Caki2 (cell line): ENCODE measurements at regions not wholly inside any gene's neighbourhood (a gene's known extent, or its start where the extent isn't known, plus 50 kb on each side); places are given as distances from the start of the nearest gene placed in this dataset.
"Not testable (repeated sequence)": the region's sequence is repeated elsewhere in the genome, so short reads cannot be mapped to it uniquely, and the experiment has no call there.

Source experiments
- DNase-seq: peaks from one replicate; pipeline ENCODE4 v3.0.0-alpha.2; 2015; ENCODE audit warnings: low read depth
- in situ Hi-C: cut with HindIII; loops from 2 replicates; pipeline ENCODE4 v1.10.0; 2016; ENCODE audit warnings: low sequenced_read_pairs, low pct_unique_long_range_greater_than_20kb, mixed read lengths

DNA sequence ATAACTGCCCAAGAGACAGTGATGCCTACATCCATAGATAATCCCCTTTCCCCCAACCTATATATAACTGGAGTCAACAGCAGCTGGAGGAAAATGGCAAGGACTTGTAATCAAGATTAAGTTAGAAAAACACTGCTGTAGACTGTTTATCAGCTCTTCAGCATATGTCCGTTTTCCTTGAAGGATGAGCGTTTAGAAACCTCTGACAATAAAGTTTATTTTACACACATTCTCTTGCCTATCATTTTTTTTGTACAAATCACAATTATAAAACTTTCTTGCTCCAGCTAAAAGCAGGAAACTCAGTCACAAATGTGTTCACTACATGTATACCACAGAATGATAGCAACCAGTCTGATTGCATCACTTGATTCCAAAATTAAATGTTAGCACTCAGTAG is 50.8 kb downstream of the PPIAL4G start:
- DNase-seq, in situ Hi-C loops: not testable (repeated sequence)

DNA sequence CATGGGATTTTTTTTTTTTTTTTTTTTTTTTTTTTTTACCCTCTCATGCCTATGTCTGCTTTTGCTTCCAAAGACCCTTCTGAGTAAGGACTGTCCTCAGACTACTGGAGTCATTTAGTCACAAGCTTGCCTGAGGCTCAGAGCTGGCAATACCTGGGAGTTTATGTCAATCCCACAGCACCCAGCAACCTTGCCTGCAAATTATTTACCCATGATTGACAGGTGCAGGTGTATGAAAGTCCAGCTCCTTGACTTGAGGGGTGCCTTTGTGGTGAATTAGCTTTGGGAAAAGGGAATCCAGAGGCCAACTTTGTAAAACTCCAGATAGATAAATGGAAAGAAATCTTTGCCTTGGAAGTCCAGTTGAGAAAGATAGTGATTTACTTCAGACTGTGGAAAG is 53.2 kb downstream of the PPIAL4G start:
- DNase-seq, in situ Hi-C loops: not testable (repeated sequence)

DNA sequence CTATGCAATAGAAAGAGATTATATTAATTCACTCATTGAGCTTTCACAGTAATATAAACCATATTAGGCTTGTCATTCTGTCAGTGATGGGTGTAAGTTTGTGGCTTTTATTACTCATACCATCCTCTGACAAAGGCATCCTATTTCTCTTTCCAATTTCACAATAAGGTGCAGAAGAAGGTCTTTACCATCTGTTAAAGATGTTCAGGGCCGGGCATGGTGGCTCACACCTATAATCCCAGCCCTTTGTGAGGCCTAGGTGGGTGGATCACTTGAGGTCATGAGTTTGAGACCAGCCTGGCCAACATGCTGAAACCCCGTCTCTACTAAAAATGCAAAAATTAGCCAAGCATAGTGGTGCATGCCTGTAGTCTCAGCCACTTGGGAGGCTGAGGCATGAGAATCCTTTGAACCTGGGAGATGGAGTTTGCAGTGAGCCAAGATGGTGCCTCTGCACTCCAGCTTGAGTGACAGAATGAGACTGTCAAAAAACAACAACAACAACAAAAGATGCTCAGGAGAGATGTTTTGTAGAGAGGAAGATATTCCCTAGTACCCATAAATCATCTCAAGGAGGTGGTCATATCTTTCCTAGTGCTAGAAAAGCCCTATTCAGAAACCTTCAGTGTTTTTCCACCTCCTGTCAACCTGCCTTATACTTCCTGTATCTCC is 56.0 kb downstream of the PPIAL4G start:
- in situ Hi-C loops, DNase-seq: not testable (repeated sequence)

DNA sequence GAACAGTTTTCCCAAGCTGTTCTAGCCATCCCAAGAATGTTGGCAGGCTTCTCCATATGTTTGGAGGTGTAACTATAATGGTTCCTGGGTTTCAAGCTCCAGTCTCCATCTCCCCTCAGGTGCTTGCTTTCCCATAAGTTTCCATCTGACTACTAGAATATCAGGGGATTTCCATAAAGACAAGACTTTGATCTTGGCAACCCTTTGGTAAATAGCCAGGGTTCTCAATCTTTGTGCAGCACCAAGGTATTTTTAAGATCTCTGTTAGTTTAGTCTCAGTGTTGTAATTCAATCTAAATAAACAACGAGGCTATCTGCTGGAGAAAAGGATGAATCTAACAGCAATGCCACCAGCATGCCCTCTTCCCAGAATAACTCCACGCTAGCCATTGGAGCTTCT is 56.7 kb downstream of the PPIAL4G start:
- in situ Hi-C loops, DNase-seq: not testable (repeated sequence)

DNA sequence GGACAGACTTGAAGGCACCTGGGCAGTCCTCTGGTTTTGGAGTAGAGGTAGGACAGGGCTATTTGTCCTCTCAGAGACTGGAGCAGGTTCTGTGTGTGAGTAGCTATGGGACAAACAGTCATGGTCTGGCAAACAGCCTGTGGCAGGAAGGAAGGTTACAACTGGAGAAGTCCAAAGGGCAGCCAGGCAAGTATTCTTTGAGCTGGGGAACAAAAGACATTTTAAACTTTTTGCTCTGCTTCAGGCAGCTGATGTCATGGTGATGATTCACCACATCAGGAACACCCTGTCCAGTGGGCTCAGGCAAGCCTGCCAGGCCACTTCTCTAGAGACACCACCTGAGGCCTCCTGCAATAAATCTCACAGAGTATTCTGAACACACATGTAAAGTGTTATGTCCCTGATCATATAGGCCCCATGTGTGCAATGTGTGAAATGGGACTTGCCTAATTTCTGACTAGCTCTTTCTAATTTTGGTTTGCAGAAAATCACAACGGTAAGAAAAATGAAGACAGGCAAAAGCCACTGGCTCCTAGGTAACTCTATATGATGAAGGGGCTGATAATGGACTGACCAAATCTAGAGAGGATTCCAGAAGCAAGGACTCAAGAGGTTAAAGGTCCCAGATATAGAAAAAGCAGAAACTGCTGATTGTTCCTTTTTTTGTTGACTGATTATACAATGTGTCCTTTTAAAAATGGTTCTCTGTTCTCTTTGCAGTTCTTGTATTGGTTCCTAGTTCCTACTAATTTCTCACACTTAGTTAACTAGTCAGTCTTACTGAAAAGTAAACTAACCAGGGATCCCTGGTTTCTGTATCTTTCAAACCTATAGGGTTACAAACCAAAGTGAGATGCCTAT is 58.7 kb downstream of the PPIAL4G start:
- in situ Hi-C loops: not testable (repeated sequence)
- peak; percentile 75 for DNase-seq

DNA sequence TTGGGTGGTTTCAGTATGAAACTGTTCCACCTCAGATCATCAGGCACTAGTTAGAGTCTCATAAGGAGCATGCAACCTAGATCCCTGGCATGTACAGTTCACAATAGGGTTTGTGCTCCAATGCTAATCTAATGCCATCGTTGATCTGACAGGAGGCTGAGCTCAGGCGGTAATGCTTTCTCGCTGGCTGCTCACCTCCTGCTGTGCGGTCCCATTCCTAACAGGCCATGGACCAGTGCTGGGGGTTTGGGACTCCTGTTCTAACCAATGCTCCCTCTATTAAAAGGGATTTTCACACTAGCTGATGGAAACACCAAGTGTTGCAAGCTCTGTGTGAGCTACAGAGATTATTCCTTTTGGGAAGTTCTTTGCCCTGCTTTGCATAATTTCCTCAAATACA is 60.2 kb downstream of the PPIAL4G start:
- DNase-seq, in situ Hi-C loops: not testable (repeated sequence)

DNA sequence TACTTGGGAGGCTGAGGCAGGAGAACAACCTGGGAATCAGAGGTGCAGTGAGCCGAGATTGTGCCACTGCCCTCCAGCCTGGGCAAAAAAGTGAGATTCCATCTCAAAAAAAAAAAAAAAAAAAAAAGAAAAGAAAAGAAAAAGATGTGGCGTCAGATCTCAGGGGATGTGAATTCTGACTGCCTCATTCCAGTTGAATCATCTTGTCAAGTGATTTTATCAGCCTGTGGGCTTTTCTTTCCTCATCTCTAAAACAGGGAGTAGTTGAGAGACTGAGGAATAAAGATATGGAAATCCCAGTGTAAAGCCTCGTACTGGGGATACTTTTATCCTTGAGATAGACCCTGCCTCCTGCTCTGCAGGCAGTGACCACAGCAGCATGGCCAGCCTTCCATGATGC is 65.9 kb downstream of the PPIAL4G start:
- in situ Hi-C loops, DNase-seq: not testable (repeated sequence)

DNA sequence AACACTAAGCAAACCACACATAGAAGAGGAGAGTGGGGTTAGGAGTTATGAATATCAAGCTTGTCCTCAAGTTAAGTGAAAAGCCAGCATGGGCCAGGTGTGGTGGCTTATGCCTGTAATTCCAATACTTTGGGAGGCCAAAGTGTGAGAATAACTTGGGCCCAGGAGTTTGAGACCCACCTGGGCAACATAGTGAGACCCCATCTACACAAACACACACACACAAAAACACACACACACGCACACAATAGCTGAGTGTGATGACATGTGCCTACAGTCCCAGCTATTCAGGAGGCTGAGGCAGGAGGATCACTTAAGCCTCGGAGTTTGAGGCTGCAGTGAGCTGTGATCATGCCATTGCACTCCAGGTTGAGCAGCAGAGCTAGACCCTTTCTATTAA is 69.7 kb downstream of the PPIAL4G start:
- in situ Hi-C loops, DNase-seq: not testable (repeated sequence)

DNA sequence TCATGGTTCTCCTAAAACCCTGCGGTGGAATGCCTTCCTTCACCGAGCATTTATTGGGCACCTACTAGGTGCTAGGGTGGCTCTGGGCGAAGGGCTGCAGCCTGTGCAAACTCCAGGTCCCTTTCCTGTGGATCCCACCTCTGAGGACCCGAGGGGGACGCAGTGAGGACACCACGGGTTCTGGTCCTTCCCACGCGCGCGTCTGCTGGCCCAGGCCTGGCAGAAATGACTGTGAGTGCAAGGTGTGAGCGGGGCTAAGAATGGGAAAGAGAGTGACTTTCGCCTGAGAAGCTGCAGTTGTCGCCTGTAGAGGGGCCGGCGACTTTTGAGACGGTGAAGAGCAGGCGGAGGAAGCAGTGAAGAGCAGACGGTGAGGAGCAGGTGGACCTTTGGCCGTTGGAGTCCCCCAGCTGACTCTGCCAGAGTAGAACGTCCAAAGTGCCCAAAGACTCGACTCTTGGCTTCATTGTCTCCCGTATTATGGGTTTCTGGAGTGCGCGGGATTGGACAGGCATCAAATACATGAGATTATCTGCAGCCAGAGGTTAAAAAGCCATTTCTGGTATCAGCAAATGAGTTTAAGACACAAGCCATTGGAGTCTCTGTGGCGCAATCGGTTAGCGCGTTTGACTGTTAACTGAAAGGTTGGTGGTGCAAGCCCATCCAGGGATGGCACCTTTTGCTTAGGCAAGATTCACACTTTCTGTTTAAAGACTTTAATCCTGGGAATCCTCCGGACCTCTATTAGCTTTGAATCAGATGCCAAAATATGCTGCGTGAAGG is 78.1 kb downstream of the PPIAL4G start:
- in situ Hi-C loops, DNase-seq: not testable (repeated sequence)

DNA sequence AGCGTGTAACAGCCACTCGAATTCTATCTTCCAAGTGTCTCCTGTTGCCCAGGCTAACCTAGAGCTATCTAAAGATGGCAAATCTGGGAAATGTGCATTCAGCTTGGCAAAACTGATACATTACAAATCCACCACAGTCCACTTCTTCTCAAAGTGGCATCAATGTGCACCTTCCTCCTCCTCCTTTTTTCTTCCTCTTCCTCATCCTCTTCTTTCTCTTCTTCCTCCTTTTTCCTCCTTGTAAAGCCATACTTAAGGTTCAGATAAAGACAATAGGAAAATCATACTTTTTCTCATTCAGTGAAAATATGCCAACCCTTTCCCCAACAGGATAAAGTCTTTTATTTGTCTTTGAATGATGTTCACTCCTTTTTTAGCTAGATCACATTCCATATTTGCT is 79.2 kb downstream of the PPIAL4G start:
- in situ Hi-C loops, DNase-seq: not testable (repeated sequence)

DNA sequence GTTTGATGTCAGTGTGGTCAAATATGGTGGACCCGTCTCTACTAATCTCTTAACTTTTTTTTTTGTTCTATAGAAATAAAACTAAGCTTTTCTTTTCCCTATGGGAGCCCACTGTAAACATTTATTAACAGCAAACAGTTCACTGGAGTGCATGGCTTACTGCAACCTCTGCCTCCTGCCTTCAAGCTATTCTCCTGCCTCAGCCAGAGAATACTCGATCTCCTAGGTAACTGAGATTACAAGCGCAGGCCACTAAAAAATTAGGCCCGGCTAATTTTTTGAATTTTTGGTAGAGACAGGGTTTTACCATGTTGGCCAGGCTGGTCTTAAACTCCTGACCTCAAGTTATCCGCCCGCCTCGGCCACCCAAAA is 80.0 kb downstream of the PPIAL4G start:
- in situ Hi-C loops: not testable (repeated sequence)

DNA sequence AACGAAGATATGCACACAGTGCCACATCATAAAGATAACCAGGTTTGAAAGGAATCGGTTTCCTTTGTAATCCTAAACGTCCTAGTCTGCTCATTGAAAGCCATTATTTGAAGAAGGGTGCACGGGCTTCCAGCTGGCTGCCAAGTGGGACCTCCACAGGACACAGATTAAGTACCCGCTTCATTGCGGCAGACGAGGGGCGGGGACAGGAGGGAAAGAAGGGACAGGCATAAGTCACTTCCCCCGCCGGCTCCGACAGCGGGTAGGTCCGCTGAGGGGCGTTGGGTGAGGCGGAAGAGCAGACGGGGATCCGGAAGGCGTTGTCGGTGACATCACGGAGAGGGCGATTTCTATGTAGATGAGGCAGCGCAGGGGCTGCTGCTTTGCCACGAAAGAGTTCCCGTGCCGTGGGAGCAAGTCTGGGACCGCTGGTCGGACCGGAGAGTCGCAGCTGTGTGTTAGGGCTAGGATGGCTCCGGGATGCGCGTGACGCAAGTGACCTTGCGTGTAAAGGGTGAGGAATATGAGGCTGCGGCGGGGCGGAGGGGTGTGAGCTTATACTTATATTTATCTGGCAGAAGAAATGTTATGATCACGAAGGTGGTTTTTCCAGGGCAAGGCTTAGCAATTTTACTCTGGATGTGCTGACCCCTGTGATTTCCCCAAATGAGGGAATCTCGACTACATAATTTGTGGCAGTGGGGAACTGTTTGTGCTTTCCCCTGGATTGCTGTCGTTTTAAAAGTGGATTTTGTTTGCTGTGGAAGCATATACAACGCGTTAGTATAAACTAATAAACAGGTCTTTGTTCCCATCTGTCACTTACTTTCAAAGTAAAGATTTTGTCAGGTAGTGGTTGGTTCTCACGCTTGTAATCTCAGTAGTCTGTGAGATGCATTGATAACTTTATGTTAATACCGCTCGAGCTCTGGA is 80.7 kb downstream of the PPIAL4G start:
- in situ Hi-C loops: not testable (repeated sequence)
- peak; percentile 85 for DNase-seq

More for the DNA sequence above, 80.0 kb downstream of the PPIAL4G start:
- peak; percentile 23 for DNase-seq

DNA sequence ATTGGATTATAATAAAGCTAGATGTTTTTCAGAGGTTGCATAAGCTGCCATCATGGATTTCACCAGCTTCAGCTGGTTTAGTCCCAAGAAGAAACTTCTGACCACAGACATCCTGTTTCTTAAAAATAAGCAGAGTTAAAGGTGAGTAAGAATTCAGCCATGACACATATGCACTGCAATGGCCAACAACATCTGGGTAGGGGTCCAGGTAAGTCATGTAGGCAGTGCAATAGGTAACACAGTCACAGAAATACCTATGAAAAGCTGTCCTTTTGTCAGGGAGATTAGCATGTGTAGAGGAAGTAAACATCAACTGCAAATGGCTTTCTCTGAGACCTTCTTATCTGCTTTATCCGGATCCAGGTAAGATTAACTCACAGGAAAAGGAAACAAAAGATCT is 85.6 kb downstream of the PPIAL4G start:
- DNase-seq, in situ Hi-C loops: not testable (repeated sequence)

DNA sequence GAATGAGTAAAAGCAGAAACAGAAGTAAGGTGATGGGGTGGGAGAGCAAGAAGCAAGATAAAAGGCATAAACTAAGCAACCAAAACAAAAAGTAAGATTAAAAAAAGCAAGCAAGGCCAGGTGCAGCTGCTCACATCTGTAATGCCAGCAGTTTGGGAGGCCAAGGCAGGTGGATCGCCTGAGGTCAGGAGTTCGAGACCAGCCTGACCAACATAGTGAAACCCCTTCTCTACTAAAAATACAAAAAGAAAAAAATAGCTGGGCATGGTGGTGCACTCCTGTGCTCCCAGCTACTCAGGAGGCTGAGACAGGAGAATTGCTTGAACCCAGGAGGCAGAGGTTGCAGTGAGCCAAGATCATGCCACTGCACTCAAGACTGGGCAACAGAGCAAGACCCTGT is 90.6 kb downstream of the PPIAL4G start:
- DNase-seq, in situ Hi-C loops: not testable (repeated sequence)

DNA sequence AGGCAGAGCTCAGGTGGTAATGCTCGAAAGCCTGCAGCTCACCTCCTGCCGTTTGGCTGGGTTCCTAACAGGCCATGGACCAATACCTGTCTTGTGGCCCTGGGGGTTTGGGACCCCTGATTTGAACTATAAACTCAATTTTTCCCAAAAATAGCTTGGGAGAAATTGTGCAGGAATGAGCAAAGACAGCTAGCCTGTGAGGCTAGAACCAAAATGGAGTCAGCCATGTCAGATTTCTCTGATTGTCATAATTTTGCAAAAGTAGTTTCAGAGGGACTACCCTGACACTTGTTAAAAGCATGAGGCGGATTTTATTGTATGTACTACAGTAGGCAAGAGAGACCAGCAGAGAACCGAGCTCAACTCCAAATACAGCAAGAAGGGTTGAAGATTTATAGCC is 91.8 kb downstream of the PPIAL4G start:
- DNase-seq, in situ Hi-C loops: not testable (repeated sequence)

DNA sequence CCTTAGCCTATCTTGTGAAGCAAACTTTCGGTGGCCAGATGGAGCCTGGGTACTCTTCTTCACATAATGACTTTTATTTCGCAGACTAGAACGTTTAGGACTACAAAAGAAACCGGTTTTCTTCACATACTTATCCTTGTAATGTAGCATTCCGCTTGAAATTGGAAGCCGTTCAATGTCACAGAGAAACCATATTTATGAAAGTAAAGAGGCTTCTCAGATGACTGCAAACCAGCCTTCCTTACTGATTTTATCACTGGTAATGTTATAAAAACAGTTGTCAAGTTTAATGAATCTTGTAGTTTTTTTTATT is 94.1 kb downstream of the PPIAL4G start:
- in situ Hi-C loops: no loop called here

DNA sequence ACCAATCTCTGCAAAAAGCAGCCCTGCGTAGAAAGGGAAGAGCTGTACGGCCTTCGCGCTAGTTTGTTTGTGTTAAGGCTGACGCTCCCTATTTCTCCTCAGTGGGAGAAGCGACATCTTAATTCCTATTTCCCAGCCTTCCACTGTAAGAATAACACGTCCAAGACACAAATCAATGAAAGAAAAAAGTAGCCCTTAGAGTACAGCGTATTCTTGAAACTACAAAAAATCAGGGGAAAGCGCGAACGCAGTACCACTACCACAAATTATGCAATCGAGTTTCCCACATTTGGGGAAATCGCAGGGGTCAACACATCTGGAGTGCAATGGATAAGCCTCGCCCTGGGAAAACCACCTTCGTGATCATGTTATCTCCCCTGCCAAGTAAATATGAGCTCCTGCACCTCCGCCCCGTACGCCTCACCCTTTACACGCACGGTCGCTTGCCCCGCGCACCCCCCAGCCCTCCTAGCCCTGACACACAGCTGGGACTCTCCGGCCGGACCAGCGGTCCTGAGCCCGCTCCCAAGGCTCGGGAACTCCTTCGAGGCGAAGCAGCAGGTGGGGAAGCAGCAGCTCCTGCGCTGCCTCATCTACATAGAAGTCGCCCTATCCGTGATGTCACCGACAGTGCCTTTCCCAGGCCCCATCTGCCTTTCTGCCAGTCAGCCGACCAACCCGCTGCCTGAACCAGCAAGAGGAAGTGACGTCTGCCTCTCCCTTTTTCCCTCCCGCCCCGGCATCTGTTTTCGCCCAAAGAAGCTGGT is 94.7 kb downstream of the PPIAL4G start:
- in situ Hi-C loops: no loop called here
- peak; percentile 96 for DNase-seq

More for the DNA sequence above, 94.1 kb downstream of the PPIAL4G start:
- DNase-seq: no peak
